ENCODE measurements at regions not wholly inside any gene's neighbourhood (a gene's known extent, or its start where the extent isn't known, plus 50 kb on each side); places are given as distances from the start of the nearest gene placed in this dataset.

DNA sequence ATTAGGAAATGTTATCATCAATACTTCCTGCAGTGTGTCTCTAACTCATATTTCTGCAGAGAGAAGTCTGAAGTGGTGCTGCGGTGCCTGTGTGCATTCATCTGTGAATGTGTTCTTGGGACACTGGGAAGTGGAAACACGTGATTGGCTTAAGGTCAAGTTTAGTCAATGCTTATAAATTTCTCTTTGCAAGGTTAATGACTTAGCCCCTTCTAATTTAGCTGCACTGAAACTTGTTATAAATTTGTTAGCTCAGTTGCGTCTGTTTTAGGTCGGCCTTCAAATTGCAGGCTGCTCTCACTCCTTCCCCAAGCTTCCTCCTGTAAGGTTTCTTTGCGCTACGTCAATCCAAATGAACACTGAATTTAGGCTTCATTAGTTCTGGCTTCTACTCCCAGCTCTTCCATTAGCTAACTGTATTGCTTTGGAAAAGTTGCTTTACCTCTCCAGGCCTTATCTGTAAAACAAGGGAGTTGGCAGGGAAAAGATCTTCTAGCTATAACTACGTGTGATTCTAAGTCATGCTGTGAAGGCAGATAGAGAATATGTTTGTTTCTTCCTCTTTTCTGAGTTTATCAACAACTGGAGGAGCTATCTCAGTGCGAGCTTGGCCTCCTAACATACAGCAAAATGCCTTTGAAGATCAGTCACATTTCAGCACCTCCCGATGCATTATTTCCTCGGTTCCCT is 341.8 kb downstream of the NFIB start:
- H3K27ac Mint-ChIP-seq = no peak overlapping the region
- Histone ChIP-seq H4K20me1 (ENCODE audit: control insufficient read depth, insufficient read depth, low read length, poor library complexity, severe bottlenecking) (no peaks in the 10 kb centered on the region), H3K9me3 (ENCODE audit: control extremely low read depth in 1 of 3, control insufficient read depth in 2 of 3, insufficient read depth in 1 of 3, low read length in 2 of 3) (no peaks in the 10 kb centered on the region), H3K27me3 (replicated peaks in 1 of 4; ENCODE audit: control extremely low read depth in 1 of 4, control insufficient read depth in 3 of 4, insufficient read depth in 4 of 4, low read length in 3 of 4) (no peaks in the 10 kb centered on the region), H3K79me2 (ENCODE audit: control insufficient read depth, insufficient read depth, low read length) (no peaks in the 10 kb centered on the region), H3K4me1 (ENCODE audit: control insufficient read depth in 2 of 2, insufficient read depth in 2 of 2, low read length in 2 of 2) (no peaks in the 10 kb centered on the region), H3K4me2 (replicated peaks; ENCODE audit: low read depth, low read length, poor library complexity, severe bottlenecking) (no peak overlapping the region), H3K9ac (ENCODE audit: low read length) (no peak overlapping the region), H3K4me3 (ENCODE audit: control extremely low read depth in 1 of 5, extremely low read depth in 1 of 5, insufficient read depth in 1 of 5, low read depth in 2 of 5, low read length in 4 of 5) (no peak overlapping the region), H3K27ac (ENCODE audit: low read length in 2 of 2) (no peak overlapping the region), H3K36me3 (replicated peaks in 1 of 2; ENCODE audit: control extremely low read depth in 1 of 2, control insufficient read depth in 1 of 2, extremely low read depth in 1 of 2, insufficient read depth in 2 of 2, low read length in 1 of 2) (no peaks in the 10 kb centered on the region), H2AFZ (ENCODE audit: insufficient read depth, low read depth, low read length, poor library complexity, severe bottlenecking) (no peak overlapping the region)
- no peak overlapping the region for H3K4me3 Mint-ChIP-seq
- intact Hi-C loops (cut with micrococcal nuclease) = no loop called here
- TF ChIP-seq, protein P1, sequence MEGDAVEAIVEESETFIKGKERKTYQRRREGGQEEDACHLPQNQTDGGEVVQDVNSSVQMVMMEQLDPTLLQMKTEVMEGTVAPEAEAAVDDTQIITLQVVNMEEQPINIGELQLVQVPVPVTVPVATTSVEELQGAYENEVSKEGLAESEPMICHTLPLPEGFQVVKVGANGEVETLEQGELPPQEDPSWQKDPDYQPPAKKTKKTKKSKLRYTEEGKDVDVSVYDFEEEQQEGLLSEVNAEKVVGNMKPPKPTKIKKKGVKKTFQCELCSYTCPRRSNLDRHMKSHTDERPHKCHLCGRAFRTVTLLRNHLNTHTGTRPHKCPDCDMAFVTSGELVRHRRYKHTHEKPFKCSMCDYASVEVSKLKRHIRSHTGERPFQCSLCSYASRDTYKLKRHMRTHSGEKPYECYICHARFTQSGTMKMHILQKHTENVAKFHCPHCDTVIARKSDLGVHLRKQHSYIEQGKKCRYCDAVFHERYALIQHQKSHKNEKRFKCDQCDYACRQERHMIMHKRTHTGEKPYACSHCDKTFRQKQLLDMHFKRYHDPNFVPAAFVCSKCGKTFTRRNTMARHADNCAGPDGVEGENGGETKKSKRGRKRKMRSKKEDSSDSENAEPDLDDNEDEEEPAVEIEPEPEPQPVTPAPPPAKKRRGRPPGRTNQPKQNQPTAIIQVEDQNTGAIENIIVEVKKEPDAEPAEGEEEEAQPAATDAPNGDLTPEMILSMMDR (IDR thresholded peaks at IDR 0.05) = no peak
- TF ChIP-seq EZH2 (IDR thresholded peaks at IDR 0.05; ENCODE audit: borderline replicate concordance, insufficient read depth, low read depth, low read length, poor library complexity, severe bottlenecking) = no peak
- 95% methylated on average over 6 of the region's 10 CpGs for WGBS (ENCODE audit: insufficient coverage)
- CTCF ChIA-PET = no interaction called here
- no peaks in the 10 kb centered on the region for H3K4me1 Mint-ChIP-seq
- peaks cover 4% of the 10 kb centered on the region for H3K9me3 Mint-ChIP-seq (ENCODE audit: insufficient read depth)
- POLR2A ChIA-PET = no interaction called here
- no peak for ATAC-seq (ENCODE audit: low read depth)
- no peaks in the 10 kb centered on the region for H3K27me3 Mint-ChIP-seq
- no peak for DNase-seq

DNA sequence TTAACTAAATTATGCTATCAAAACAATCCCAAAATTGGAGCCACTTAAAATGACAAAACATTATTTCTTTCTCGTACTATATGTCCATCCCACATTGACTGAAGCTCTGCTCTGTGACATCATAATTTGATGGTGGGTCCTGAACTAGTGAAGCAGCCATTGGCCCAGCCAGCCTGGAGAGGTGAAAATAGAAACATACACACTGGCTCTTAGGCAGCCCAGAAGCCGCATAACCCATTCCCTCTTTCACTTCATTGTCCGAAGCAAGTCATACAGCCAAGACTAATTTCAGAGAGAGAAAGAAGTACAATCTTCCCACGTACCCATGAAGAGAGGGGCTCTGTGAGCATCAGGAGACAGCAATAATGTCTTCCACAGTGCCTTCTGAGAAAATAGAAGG is 342.5 kb downstream of the NFIB start:
- intact Hi-C loops (cut with micrococcal nuclease) = no loop called here
- 100% methylated on average over 2 of the region's 4 CpGs for WGBS (ENCODE audit: insufficient coverage)
- H3K4me3 Mint-ChIP-seq = no peak overlapping the region

More for the DNA sequence above, 342.5 kb downstream of the NFIB start:
- H3K4me1 Mint-ChIP-seq = no peaks in the 10 kb centered on the region
- Histone ChIP-seq H3K9me3 (ENCODE audit: control extremely low read depth in 1 of 3, control insufficient read depth in 2 of 3, insufficient read depth in 1 of 3, low read length in 2 of 3) (no peaks in the 10 kb centered on the region), H3K9ac (ENCODE audit: low read length) (no peak overlapping the region), H3K4me1 (ENCODE audit: control insufficient read depth in 2 of 2, insufficient read depth in 2 of 2, low read length in 2 of 2) (no peaks in the 10 kb centered on the region), H3K4me3 (ENCODE audit: control extremely low read depth in 1 of 5, extremely low read depth in 1 of 5, insufficient read depth in 1 of 5, low read depth in 2 of 5, low read length in 4 of 5) (no peak overlapping the region), H3K27me3 (replicated peaks in 1 of 4; ENCODE audit: control extremely low read depth in 1 of 4, control insufficient read depth in 3 of 4, insufficient read depth in 4 of 4, low read length in 3 of 4) (no peaks in the 10 kb centered on the region), H3K4me2 (replicated peaks; ENCODE audit: low read depth, low read length, poor library complexity, severe bottlenecking) (no peak overlapping the region), H3K79me2 (ENCODE audit: control insufficient read depth, insufficient read depth, low read length) (no peaks in the 10 kb centered on the region), H2AFZ (ENCODE audit: insufficient read depth, low read depth, low read length, poor library complexity, severe bottlenecking) (no peak overlapping the region), H4K20me1 (ENCODE audit: control insufficient read depth, insufficient read depth, low read length, poor library complexity, severe bottlenecking) (no peaks in the 10 kb centered on the region), H3K36me3 (replicated peaks in 1 of 2; ENCODE audit: control extremely low read depth in 1 of 2, control insufficient read depth in 1 of 2, extremely low read depth in 1 of 2, insufficient read depth in 2 of 2, low read length in 1 of 2) (no peaks in the 10 kb centered on the region), H3K27ac (ENCODE audit: low read length in 2 of 2) (no peak overlapping the region)
- ChIA-PET POLR2A (no interaction called here), CTCF (no interaction called here)
- no peak for DNase-seq
- TF ChIP-seq, protein P1 (IDR thresholded peaks at IDR 0.05) = no peak
- no peak for TF ChIP-seq EZH2 (IDR thresholded peaks at IDR 0.05; ENCODE audit: borderline replicate concordance, insufficient read depth, low read depth, low read length, poor library complexity, severe bottlenecking)
- no peak for ATAC-seq (ENCODE audit: low read depth)
- H3K27me3 Mint-ChIP-seq = no peaks in the 10 kb centered on the region
- H3K27ac Mint-ChIP-seq = no peak overlapping the region
- H3K9me3 Mint-ChIP-seq (ENCODE audit: insufficient read depth) = peaks cover 4% of the 10 kb centered on the region

All from B cell (primary cell).